HG02588 (cell line): ENCODE measurements at regions not wholly inside any gene's neighbourhood (a gene's known extent, or its start where the extent isn't known, plus 50 kb on each side); places are given as distances from the start of the nearest gene placed in this dataset.
"Not testable (repeated sequence)": the region's sequence is repeated elsewhere in the genome, so short reads cannot be mapped to it uniquely, and the experiment has no call there.

Source experiments
- ATAC-seq: cut with Tn5 transposase; IDR thresholded peaks from one replicate; pipeline ENCODE4 v1.9.1; 2021; ENCODE audit warnings: mild to moderate bottlenecking, moderate library complexity; ENCODE audit not compliant: unreplicated experiment

- ATAC-seq = no peak
These were observed 308.0 kb upstream of the ATP11B start for GRCh38 chr3:182485301-182485700.

GRCh38 chr3:182486463-182486862, 306.8 kb upstream of the ATP11B start:
- no peak for ATAC-seq

- ATAC-seq = no peak
These were observed 306.2 kb upstream of the ATP11B start for GRCh38 chr3:182487143-182487542.

- no peak for ATAC-seq
These were observed 305.7 kb upstream of the ATP11B start for GRCh38 chr3:182487611-182488010.

GRCh38 chr3:182490596-182491491, 302.5 kb upstream of the ATP11B start:
- no peak for ATAC-seq

- no peak for ATAC-seq
These were observed 301.7 kb upstream of the ATP11B start for GRCh38 chr3:182491577-182491976.

GRCh38 chr3:182492536-182492935, 300.8 kb upstream of the ATP11B start:
- ATAC-seq = no peak

GRCh38 chr3:182500289-182500688, 293.0 kb upstream of the ATP11B start:
- ATAC-seq = no peak

GRCh38 chr3:182501856-182502255, 291.4 kb upstream of the ATP11B start:
- ATAC-seq = no peak

- no peak for ATAC-seq
These were observed 289.9 kb upstream of the ATP11B start for GRCh38 chr3:182503401-182503800.

GRCh38 chr3:182508919-182509711, 284.2 kb upstream of the ATP11B start:
- no peak for ATAC-seq

- ATAC-seq = no peak
These were observed 283.4 kb upstream of the ATP11B start for GRCh38 chr3:182509844-182510460.

- no peak for ATAC-seq
These were observed 278.9 kb upstream of the ATP11B start for GRCh38 chr3:182514236-182514964.

GRCh38 chr3:182516597-182517336, 276.5 kb upstream of the ATP11B start:
- no peak for ATAC-seq

- ATAC-seq = no peak
These were observed 273.7 kb upstream of the ATP11B start for GRCh38 chr3:182519569-182519968.

- no peak for ATAC-seq
These were observed 272.0 kb upstream of the ATP11B start for GRCh38 chr3:182521339-182521738.

GRCh38 chr3:182523424-182523823, 269.9 kb upstream of the ATP11B start:
- ATAC-seq = not testable (repeated sequence)

GRCh38 chr3:182523836-182524235, 269.5 kb upstream of the ATP11B start:
- ATAC-seq = no peak

- no peak for ATAC-seq
These were observed 268.4 kb upstream of the ATP11B start for GRCh38 chr3:182524711-182525401.
